ENCODE measurements at regions not wholly inside any gene's neighbourhood (a gene's known extent, or its start where the extent isn't known, plus 50 kb on each side); places are given as distances from the start of the nearest gene placed in this dataset.

- DNase-seq = peak; percentile 37 to 44
- H3K27ac ChIP-seq = no peak overlapping the region
Measured at GRCh38 chr21:17921579-17922530, 102.7 kb upstream of the C21orf91 start.

DNA sequence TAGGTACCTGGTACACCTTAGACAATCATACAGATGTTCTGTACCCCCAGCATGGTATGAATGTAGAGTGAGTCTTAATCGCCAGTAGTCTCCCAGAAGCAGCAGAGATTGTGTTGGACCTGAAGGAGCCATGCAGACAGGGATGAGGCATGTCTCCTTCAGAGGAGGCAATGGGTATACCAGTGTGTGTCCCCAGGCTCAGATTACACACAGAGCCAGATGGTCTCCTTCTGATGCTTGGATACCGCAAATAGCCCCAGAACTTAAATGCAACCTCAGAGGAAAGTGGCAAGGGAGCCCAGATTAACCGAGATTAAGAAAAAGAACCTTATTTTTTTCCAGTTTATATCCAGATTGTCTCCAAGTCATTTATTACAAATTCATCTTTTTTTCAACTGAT lies 96.8 kb upstream of the C21orf91 start:
- no peak overlapping the region for H3K27ac ChIP-seq
- DNase-seq = peak in 1 of 2 experiments; percentile 24
- no peaks in the 10 kb centered on the region for H3K4me1 ChIP-seq
- no peak overlapping the region for H3K4me3 ChIP-seq
- no peaks in the 10 kb centered on the region for H3K27me3 ChIP-seq
- peaks cover 7% of the 10 kb centered on the region; the same call in 1 of the 2 replicates for H3K9me3 ChIP-seq (replicated peaks)
- H3K36me3 ChIP-seq = no peaks in the 10 kb centered on the region

More at GRCh38 chr21:17921579-17922530, 102.7 kb upstream of the C21orf91 start:
- Histone ChIP-seq H3K4me3 (no peak overlapping the region), H3K27me3 (no peaks in the 10 kb centered on the region), H3K36me3 (no peaks in the 10 kb centered on the region), H3K9me3 (replicated peaks) (peaks cover 7% of the 10 kb centered on the region; the same call in 1 of the 2 replicates), H3K4me1 (peaks cover 7% of the 10 kb centered on the region)

GRCh38 chr21:17911628-17912027 lies 92.5 kb upstream of the C21orf91 start:
- H3K4me3 ChIP-seq = no peak overlapping the region
- H3K27ac ChIP-seq = no peak overlapping the region
- H3K27me3 ChIP-seq = no peaks in the 10 kb centered on the region
- H3K9me3 ChIP-seq (replicated peaks) = no peaks in the 10 kb centered on the region
- no peak for DNase-seq
- H3K36me3 ChIP-seq = no peaks in the 10 kb centered on the region
- no peaks in the 10 kb centered on the region for H3K4me1 ChIP-seq

- peaks cover 7% of the 10 kb centered on the region for H3K4me1 ChIP-seq
Measured at GRCh38 chr21:17903929-17904639, 84.9 kb upstream of the C21orf91 start.

GRCh38 chr21:17903029-17903806 lies 84.1 kb upstream of the C21orf91 start:
- DNase-seq = peak in 1 of 2 experiments; percentile 49
- Histone ChIP-seq H3K4me1 (peaks cover 7% of the 10 kb centered on the region), H3K36me3 (no peaks in the 10 kb centered on the region), H3K9me3 (replicated peaks) (peaks cover 4% of the 10 kb centered on the region; the same call in 1 of the 2 replicates), H3K4me3 (no peak overlapping the region), H3K27me3 (no peaks in the 10 kb centered on the region), H3K27ac (no peak overlapping the region)

More at GRCh38 chr21:17903929-17904639, 84.9 kb upstream of the C21orf91 start:
- Histone ChIP-seq H3K27ac (no peak overlapping the region), H3K4me3 (no peak overlapping the region), H3K36me3 (no peaks in the 10 kb centered on the region), H3K9me3 (replicated peaks) (peaks cover 4% of the 10 kb centered on the region; the same call in 1 of the 2 replicates), H3K27me3 (no peaks in the 10 kb centered on the region)
- no peak for DNase-seq

- no peak for DNase-seq
- Histone ChIP-seq H3K27ac (peak overlapping the region; percentile 51), H3K4me1 (peaks cover 7% of the 10 kb centered on the region), H3K27me3 (no peaks in the 10 kb centered on the region), H3K4me3 (no peak overlapping the region), H3K9me3 (replicated peaks) (peaks cover 4% of the 10 kb centered on the region; the same call in 1 of the 2 replicates), H3K36me3 (no peaks in the 10 kb centered on the region)
Measured at GRCh38 chr21:17901458-17902079, 82.4 kb upstream of the C21orf91 start.

- H3K4me1 ChIP-seq = peaks cover 7% of the 10 kb centered on the region
- H3K27me3 ChIP-seq = no peaks in the 10 kb centered on the region
- peaks cover 4% of the 10 kb centered on the region; the same call in 1 of the 2 replicates for H3K9me3 ChIP-seq (replicated peaks)
- no peaks in the 10 kb centered on the region for H3K36me3 ChIP-seq
- H3K4me3 ChIP-seq = 0 out of 2 replicates have a peak overlapping the region, but pooled peaks have one; percentile 4
- no peak for DNase-seq
- peak overlapping the region; percentile 51 for H3K27ac ChIP-seq
Measured at GRCh38 chr21:17900990-17901385, 81.8 kb upstream of the C21orf91 start.

GRCh38 chr21:17900281-17900989 lies 81.3 kb upstream of the C21orf91 start:
- peak overlapping the region; percentile 51 for H3K27ac ChIP-seq
- peak; percentile 75 to 81 for DNase-seq
- no peaks in the 10 kb centered on the region for H3K27me3 ChIP-seq
- peaks cover 4% of the 10 kb centered on the region; the same call in 1 of the 2 replicates for H3K9me3 ChIP-seq (replicated peaks)
- no peaks in the 10 kb centered on the region for H3K36me3 ChIP-seq
- H3K4me3 ChIP-seq = 0 out of 2 replicates have a peak overlapping the region, but pooled peaks have one; percentile 4
- H3K4me1 ChIP-seq = peaks cover 7% of the 10 kb centered on the region

- Histone ChIP-seq H3K27ac (no peak overlapping the region), H3K9me3 (replicated peaks) (no peaks in the 10 kb centered on the region; the same call in 1 of the 2 replicates), H3K4me3 (no peak overlapping the region), H3K4me1 (no peaks in the 10 kb centered on the region), H3K27me3 (no peaks in the 10 kb centered on the region), H3K36me3 (no peaks in the 10 kb centered on the region)
- no peak for DNase-seq
Measured at GRCh38 chr21:17889171-17889570, 70.0 kb upstream of the C21orf91 start.

GRCh38 chr21:17869115-17869514 lies 50.0 kb upstream of the C21orf91 start:
- Histone ChIP-seq H3K9me3 (replicated peaks) (no peaks in the 10 kb centered on the region), H3K36me3 (no peaks in the 10 kb centered on the region), H3K27ac (no peak overlapping the region), H3K4me1 (no peaks in the 10 kb centered on the region), H3K4me3 (no peak overlapping the region), H3K27me3 (no peaks in the 10 kb centered on the region)
- DNase-seq = no peak
